Breast epithelium (tissue), 4 donors: ENCODE measurements at regions not wholly inside any gene's neighbourhood (a gene's known extent, or its start where the extent isn't known, plus 50 kb on each side); places are given as distances from the start of the nearest gene placed in this dataset.
"Not testable (repeated sequence)": the region's sequence is repeated elsewhere in the genome, so short reads cannot be mapped to it uniquely, and the experiment has no call there.

ENCODE experiments used
- DNase-seq, 2 donors: peaks; one replicate each; pipeline ENCODE4 v3.0.0-alpha.2; 2019; ENCODE audit warnings: low spot score in 2 of 2
- H3K27ac ChIP-seq, 2 donors: fragments of 200-600 bp; sonication (generic) in 1 of 2; one replicate each; pipeline ENCODE4 v1.5.1; 2016 to 2019; ENCODE audit warnings: mild to moderate bottlenecking in 1 of 2
- H3K27me3 ChIP-seq, 2 donors: fragments of 200-600 bp; sonication (generic) in 1 of 2; one replicate each; pipeline versions ENCODE4 v1.5.1 to v1.6.0; 2017 to 2019; ENCODE audit warnings: control low read depth in 1 of 2, mild to moderate bottlenecking in 1 of 2
- H3K36me3 ChIP-seq: fragments of 200-600 bp; one replicate; pipeline ENCODE4 v1.5.1; 2019
- H3K4me1 ChIP-seq, 2 donors: fragments of 200-600 bp; sonication (generic); one replicate each; pipeline ENCODE4 v1.5.1; 2016 to 2019; ENCODE audit warnings: control low read depth in 1 of 2
- H3K4me3 ChIP-seq, 3 donors: fragments of 200-600 bp; sonication (generic); 1 replicate in 2 of 3; 2 replicates in 1 of 3; pipeline ENCODE4 v1.5.1; 2016 to 2019; ENCODE audit warnings: mild to moderate bottlenecking in 3 of 3, moderate library complexity in 2 of 3
- H3K9me3 ChIP-seq, 2 donors: fragments of 200-600 bp; sonication (generic) in 1 of 2; one replicate each; pipeline ENCODE4 v1.5.1; 2016 to 2019; ENCODE audit warnings: control low read depth in 1 of 2
- CTCF ChIP-seq, 3 donors: fragments of 450-650 bp; IDR thresholded peaks; one replicate each; pipeline ENCODE4 v1.5.1; 2016 to 2017; ENCODE audit warnings: antibody characterized with exemption in 3 of 3, mild to moderate bottlenecking in 3 of 3, moderate library complexity in 3 of 3
- POLR2A ChIP-seq: fragments of 450-650 bp; IDR thresholded peaks from one replicate; pipeline ENCODE4 v1.6.1; 2016; ENCODE audit warnings: antibody characterized with exemption, mild to moderate bottlenecking, moderate library complexity
- POLR2AphosphoS5 ChIP-seq, 3 donors: sonication (generic); formaldehyde crosslinking; IDR thresholded peaks; one replicate each; pipeline ENCODE4 v1.6.1; 2017; ENCODE audit warnings: antibody characterized with exemption in 3 of 3
- intact Hi-C: fragments of 100-400 bp; cut with DNase I; formaldehyde crosslinking; loops from one replicate; pipeline ENCODE4 v1.15.1; 2023; ENCODE audit warnings: low total_unique reads

DNA sequence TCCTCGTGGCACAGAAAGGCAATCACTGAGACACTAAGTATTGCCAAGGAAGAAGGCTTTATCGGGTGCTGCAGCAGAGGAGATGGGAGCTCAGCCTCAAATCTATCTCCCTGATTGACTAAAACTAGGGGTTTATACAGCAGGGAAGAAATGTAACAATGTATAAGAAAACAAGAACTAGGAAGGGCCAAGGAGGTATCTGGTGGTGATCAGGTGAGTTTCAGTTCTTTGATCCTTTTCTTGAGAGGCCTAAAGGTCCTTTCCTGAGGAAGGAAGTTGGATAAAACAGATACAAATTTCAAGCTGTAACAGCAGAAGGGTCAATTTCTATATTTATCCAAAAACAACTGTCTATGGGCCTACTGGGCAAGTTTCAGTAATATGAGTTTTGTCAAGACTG is 212.4 kb downstream of the COPRS start:
- H3K9me3 ChIP-seq, result peaks cover 9 to 17% of the 10 kb centered on the region in 2 donors
- no peak for DNase-seq
- no peak overlapping the region for H3K27ac ChIP-seq
- TF ChIP-seq POLR2AphosphoS5 (IDR thresholded peaks at IDR 0.05) (no peak), POLR2A (no peak)
- no peaks in the 10 kb centered on the region for H3K4me1 ChIP-seq
- no peaks in the 10 kb centered on the region for H3K36me3 ChIP-seq
- no peaks in the 10 kb centered on the region for H3K27me3 ChIP-seq
- intact Hi-C loops, result no loop called here
- no peak overlapping the region for H3K4me3 ChIP-seq

GRCh38 chr17:31645351-31645750 is 213.7 kb downstream of the COPRS start:
- Histone ChIP-seq H3K27ac (no peak overlapping the region), H3K36me3 (no peaks in the 10 kb centered on the region), H3K27me3 (no peaks in the 10 kb centered on the region), H3K4me1 (no peaks in the 10 kb centered on the region), H3K4me3 (no peak overlapping the region), H3K9me3 (peaks cover 9 to 17% of the 10 kb centered on the region in 2 donors)
- DNase-seq, result no peak
- TF ChIP-seq POLR2A, result no peak
- TF ChIP-seq POLR2AphosphoS5 (IDR thresholded peaks at IDR 0.05), result no peak
- no peak for TF ChIP-seq CTCF (IDR thresholded peaks at IDR 0.05)
- intact Hi-C loops, result no loop called here

DNA sequence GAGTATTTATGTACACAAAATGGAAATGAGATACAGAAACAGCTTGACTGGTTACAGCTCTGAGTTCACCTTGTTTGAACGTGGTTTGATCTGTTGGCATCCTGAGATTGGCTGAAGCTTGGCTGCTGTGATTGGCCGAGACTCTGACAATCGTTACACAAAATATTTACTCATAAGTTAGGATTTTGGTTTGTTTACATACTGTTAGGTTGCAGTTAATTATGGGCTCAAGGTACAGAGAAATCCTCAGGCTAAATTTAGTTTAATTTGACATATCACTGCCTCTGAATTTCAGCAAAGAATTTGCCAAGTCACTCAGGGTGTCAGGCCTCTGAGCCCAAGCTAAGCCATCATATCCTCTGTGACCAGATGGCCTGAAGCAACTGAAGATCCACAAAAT is 227.3 kb downstream of the COPRS start:
- intact Hi-C loops, result no loop called here
- H3K27me3 ChIP-seq, result no peaks in the 10 kb centered on the region
- peak overlapping the region in 1 of 2 donors; percentile 55 for H3K27ac ChIP-seq
- no peaks in the 10 kb centered on the region for H3K36me3 ChIP-seq
- no peaks in the 10 kb centered on the region for H3K4me1 ChIP-seq
- no peak for TF ChIP-seq CTCF (IDR thresholded peaks at IDR 0.05)
- no peak for DNase-seq
- H3K4me3 ChIP-seq, result no peak overlapping the region
- H3K9me3 ChIP-seq, result peaks cover 3 to 6% of the 10 kb centered on the region in 2 donors

- H3K36me3 ChIP-seq, H3K9me3 ChIP-seq, DNase-seq, intact Hi-C loops, H3K27me3 ChIP-seq, H3K4me1 ChIP-seq, H3K4me3 ChIP-seq, H3K27ac ChIP-seq: not testable (repeated sequence)
Measured at GRCh38 chr17:31630866-31631265, 228.2 kb downstream of the COPRS start.

- intact Hi-C loops, result no loop called here
- H3K4me3 ChIP-seq, result no peak overlapping the region
- H3K9me3 ChIP-seq, result peaks cover 7 to 9% of the 10 kb centered on the region in 2 donors
- no peaks in the 10 kb centered on the region for H3K4me1 ChIP-seq
- TF ChIP-seq POLR2AphosphoS5 (IDR thresholded peaks at IDR 0.05) (no peak), CTCF (IDR thresholded peaks at IDR 0.05) (no peak), POLR2A (no peak)
- no peaks in the 10 kb centered on the region for H3K36me3 ChIP-seq
- H3K27ac ChIP-seq, result no peak overlapping the region
- no peak for DNase-seq
- H3K27me3 ChIP-seq, result no peaks in the 10 kb centered on the region
Measured at GRCh38 chr17:31629696-31630470, 229.2 kb downstream of the COPRS start.

GRCh38 chr17:31627960-31628359 is 231.1 kb downstream of the COPRS start:
- Histone ChIP-seq H3K27me3 (no peaks in the 10 kb centered on the region), H3K4me1 (no peaks in the 10 kb centered on the region), H3K36me3 (no peaks in the 10 kb centered on the region), H3K4me3 (no peak overlapping the region), H3K9me3 (peaks cover 12 to 20% of the 10 kb centered on the region in 2 donors), H3K27ac (no peak overlapping the region)
- no peak for TF ChIP-seq POLR2AphosphoS5 (IDR thresholded peaks at IDR 0.05)
- no peak for TF ChIP-seq POLR2A
- no peak for TF ChIP-seq CTCF (IDR thresholded peaks at IDR 0.05)
- DNase-seq, result no peak
- intact Hi-C loops, result no loop called here
